Left lung (tissue), 4 donors: ENCODE measurements at regions not wholly inside any gene's neighbourhood (a gene's known extent, or its start where the extent isn't known, plus 50 kb on each side); places are given as distances from the start of the nearest gene placed in this dataset.

Experiments used
- ATAC-seq: fragments of 200-7000 bp; cut with Tn5 transposase; one replicate; pipeline ENCODE4 v1.9.1; 2020; ENCODE audit warnings: moderate library complexity
- DNase-seq, 4 donors: peaks; one replicate each; pipeline ENCODE4 v3.0.0-alpha.2; 2013 to 2020
- H3K27ac ChIP-seq, 2 donors: fragments of 200-600 bp; sonication (generic) in 1 of 2; one replicate each; pipeline versions ENCODE4 v1.5.0 to v1.8.0; 2020 to 2021
- H3K27me3 ChIP-seq, 2 donors: fragments of 200-600 bp; sonication (generic) in 1 of 2; one replicate each; pipeline versions ENCODE4 v1.5.0 to v1.8.0; 2020 to 2021
- H3K36me3 ChIP-seq, 2 donors: fragments of 200-600 bp; sonication (generic) in 1 of 2; one replicate each; pipeline versions ENCODE4 v1.5.0 to v1.8.0; 2020 to 2021
- H3K4me1 ChIP-seq, 2 donors: fragments of 200-600 bp; one replicate each; pipeline ENCODE4 v1.8.0; 2021
- H3K4me3 ChIP-seq, 2 donors: fragments of 200-600 bp; sonication (generic) in 1 of 2; one replicate each; pipeline versions ENCODE4 v1.5.0 to v1.8.0; 2020 to 2021; ENCODE audit warnings: mild to moderate bottlenecking in 1 of 2
- H3K9me3 ChIP-seq, 2 donors: fragments of 200-600 bp; sonication (generic) in 1 of 2; one replicate each; pipeline versions ENCODE4 v1.5.0 to v1.8.0; 2020 to 2021
- CTCF ChIP-seq, 2 donors: fragments of 200-600 bp; sonication (generic) in 1 of 2; IDR thresholded peaks; one replicate each; pipeline versions ENCODE4 v1.5.0 to v1.8.0; 2021; ENCODE audit warnings: antibody characterized with exemption in 2 of 2
- intact Hi-C, 2 donors: fragments of 100-400 bp; cut with DNase I; formaldehyde crosslinking; loops; one replicate each; pipeline versions ENCODE4 v1.11.2 to v1.14.2; 2022
- donor health status: DM: no; HTN: yes; CAD: no.
- donor health status: DM: no; HTN: no; CAD: no.

GRCh38 chr16:65274566-65274965 lies 152.7 kb upstream of the CDH11 start:
- Histone ChIP-seq H3K4me3 (no peak overlapping the region), H3K27me3 (no peaks in the 10 kb centered on the region), H3K4me1 (no peaks in the 10 kb centered on the region), H3K36me3 (no peaks in the 10 kb centered on the region), H3K9me3 (no peaks in the 10 kb centered on the region), H3K27ac (no peak overlapping the region)
- no peak for ATAC-seq
- intact Hi-C loops = no loop called here
- no peak for DNase-seq
- no peak for TF ChIP-seq CTCF (IDR thresholded peaks at IDR 0.05)

- no peaks in the 10 kb centered on the region for H3K36me3 ChIP-seq
- H3K27ac ChIP-seq = no peak overlapping the region
- no peak for ATAC-seq
- no peaks in the 10 kb centered on the region for H3K4me1 ChIP-seq
- H3K9me3 ChIP-seq = no peaks in the 10 kb centered on the region
- intact Hi-C loops = no loop called here
- H3K27me3 ChIP-seq = no peaks in the 10 kb centered on the region
- DNase-seq = no peak
- no peak for TF ChIP-seq CTCF (IDR thresholded peaks at IDR 0.05)
- no peak overlapping the region for H3K4me3 ChIP-seq
These were observed 151.0 kb upstream of the CDH11 start for GRCh38 chr16:65272699-65273414.

- intact Hi-C loops = no loop called here
- Histone ChIP-seq H3K4me3 (no peak overlapping the region), H3K27me3 (no peaks in the 10 kb centered on the region), H3K36me3 (no peaks in the 10 kb centered on the region), H3K27ac (no peak overlapping the region), H3K4me1 (no peaks in the 10 kb centered on the region), H3K9me3 (no peaks in the 10 kb centered on the region)
- no peak for ATAC-seq
- no peak for DNase-seq
- TF ChIP-seq CTCF (IDR thresholded peaks at IDR 0.05) = no peak
These were observed 150.1 kb upstream of the CDH11 start for GRCh38 chr16:65271996-65272395.

- intact Hi-C loops = no loop called here
- H3K4me3 ChIP-seq = no peak overlapping the region
- no peak overlapping the region for H3K27ac ChIP-seq
- H3K27me3 ChIP-seq = no peaks in the 10 kb centered on the region
- ATAC-seq = no peak
- no peaks in the 10 kb centered on the region for H3K36me3 ChIP-seq
- DNase-seq = no peak
- no peaks in the 10 kb centered on the region for H3K9me3 ChIP-seq
- TF ChIP-seq CTCF (IDR thresholded peaks at IDR 0.05) = no peak
- H3K4me1 ChIP-seq = no peaks in the 10 kb centered on the region
These were observed 146.5 kb upstream of the CDH11 start for GRCh38 chr16:65268331-65268730.

- no peak for TF ChIP-seq CTCF (IDR thresholded peaks at IDR 0.05)
- Histone ChIP-seq H3K27ac (no peak overlapping the region), H3K27me3 (no peaks in the 10 kb centered on the region), H3K4me1 (no peaks in the 10 kb centered on the region), H3K36me3 (no peaks in the 10 kb centered on the region), H3K9me3 (peaks cover 0 to 7% of the 10 kb centered on the region in 2 donors), H3K4me3 (no peak overlapping the region)
- intact Hi-C loops = no loop called here
- DNase-seq (no peak), ATAC-seq (no peak)
These were observed 142.0 kb upstream of the CDH11 start for GRCh38 chr16:65263896-65264295.
